GM21786 (cell line): ENCODE measurements at regions not wholly inside any gene's neighbourhood (a gene's known extent, or its start where the extent isn't known, plus 50 kb on each side); places are given as distances from the start of the nearest gene placed in this dataset.

Experiments used
- ATAC-seq: cut with Tn5 transposase; IDR thresholded peaks from one replicate; pipeline ENCODE4 v1.9.1; 2021; ENCODE audit not compliant: unreplicated experiment

- no peak for ATAC-seq
Observed at GRCh38 chr2:60106836-60107529, 446.5 kb downstream of the BCL11A start.

DNA sequence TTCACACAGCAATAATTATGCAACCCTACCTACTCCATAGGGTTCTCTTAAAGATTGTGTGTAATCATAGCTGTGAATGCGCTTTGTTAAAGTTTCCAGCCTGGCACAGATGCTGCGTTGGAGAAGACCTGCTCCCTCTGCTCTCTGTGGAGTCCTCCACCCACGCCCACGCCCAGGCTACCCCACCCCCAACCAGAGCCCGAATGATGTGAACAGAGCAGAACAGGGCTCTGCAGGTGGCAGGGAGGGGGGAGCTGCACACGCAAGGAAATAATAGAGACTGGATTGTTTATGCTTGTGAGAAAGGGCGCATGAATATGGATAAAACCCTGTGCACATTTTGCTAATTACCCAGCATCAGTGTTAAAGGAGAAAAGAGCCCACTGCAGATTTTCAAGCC lies 447.5 kb downstream of the BCL11A start:
- no peak for ATAC-seq

GRCh38 chr2:60104514-60105505 lies 448.6 kb downstream of the BCL11A start:
- no peak for ATAC-seq

- ATAC-seq: no peak
Observed at GRCh38 chr2:60100034-60100433, 453.4 kb downstream of the BCL11A start.

- ATAC-seq: no peak
Observed at GRCh38 chr2:60098996-60099395, 454.5 kb downstream of the BCL11A start.

DNA sequence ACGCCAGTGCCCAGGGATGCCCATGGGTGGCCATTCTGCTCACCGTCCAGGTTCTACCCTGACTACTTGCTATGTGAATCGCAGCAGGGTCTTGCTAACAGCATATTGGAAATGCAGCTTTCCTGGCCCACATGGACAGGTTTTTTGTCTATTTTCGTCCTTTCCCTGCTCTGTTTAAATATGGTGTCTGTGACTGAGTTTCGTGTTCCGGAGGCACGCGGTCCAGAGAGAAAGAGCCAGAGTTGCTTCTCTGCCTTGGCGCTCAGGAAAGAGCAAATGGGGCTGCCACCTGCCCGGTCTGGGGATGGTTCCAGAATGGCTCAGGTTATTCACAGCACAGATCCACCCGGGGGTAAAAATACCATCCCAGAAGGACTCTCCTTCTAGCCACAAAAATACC lies 456.2 kb downstream of the BCL11A start:
- ATAC-seq: no peak

- no peak for ATAC-seq
Observed at GRCh38 chr2:60096556-60096955, 456.9 kb downstream of the BCL11A start.

DNA sequence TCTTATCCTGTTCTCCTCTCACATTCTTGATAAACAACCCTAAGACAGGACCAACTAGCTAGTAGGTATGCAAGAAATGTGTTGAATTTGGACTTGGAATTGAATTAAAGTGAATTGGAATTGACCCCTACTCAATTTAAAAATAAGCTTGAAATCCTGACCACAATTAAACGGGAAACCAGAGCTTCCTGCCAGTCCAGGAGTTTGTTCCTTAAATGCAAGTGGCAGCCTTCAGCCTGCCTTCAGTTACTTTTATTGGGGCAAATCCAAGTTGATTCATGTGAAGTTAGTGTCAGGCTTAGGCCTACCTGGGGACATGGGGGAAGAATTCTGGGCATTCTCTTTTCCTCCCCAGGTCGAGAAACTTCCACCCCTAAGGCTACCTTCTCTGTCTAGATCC lies 457.6 kb downstream of the BCL11A start:
- no peak for ATAC-seq

GRCh38 chr2:60095202-60095815 lies 458.1 kb downstream of the BCL11A start:
- ATAC-seq: no peak

GRCh38 chr2:60094450-60094929 lies 459.0 kb downstream of the BCL11A start:
- no peak for ATAC-seq

- ATAC-seq: no peak
Observed at GRCh38 chr2:60092781-60093180, 460.7 kb downstream of the BCL11A start.

DNA sequence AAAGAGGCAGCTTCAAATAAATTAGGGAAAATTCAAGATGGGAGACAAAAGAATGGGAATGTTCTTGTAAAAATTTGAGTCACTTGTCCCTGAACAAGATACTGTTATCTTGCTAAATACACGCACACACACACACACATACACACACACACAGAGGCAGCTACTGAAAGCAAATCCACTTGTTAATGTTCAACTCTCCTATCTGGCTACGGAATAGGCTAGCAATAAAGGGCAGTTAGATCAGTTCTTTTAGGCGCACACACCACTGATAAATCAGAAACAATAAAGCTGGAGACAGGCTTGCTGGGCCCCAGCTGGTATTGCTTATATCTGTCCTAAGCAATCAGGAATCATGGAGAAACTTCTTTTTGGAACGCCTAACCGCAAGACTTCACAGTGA lies 461.6 kb downstream of the BCL11A start:
- ATAC-seq: no peak

- no peak for ATAC-seq
Observed at GRCh38 chr2:60091266-60091665, 462.2 kb downstream of the BCL11A start.

GRCh38 chr2:60079562-60079961 lies 473.9 kb downstream of the BCL11A start:
- no peak for ATAC-seq

GRCh38 chr2:60075048-60075447 lies 478.4 kb downstream of the BCL11A start:
- no peak for ATAC-seq

DNA sequence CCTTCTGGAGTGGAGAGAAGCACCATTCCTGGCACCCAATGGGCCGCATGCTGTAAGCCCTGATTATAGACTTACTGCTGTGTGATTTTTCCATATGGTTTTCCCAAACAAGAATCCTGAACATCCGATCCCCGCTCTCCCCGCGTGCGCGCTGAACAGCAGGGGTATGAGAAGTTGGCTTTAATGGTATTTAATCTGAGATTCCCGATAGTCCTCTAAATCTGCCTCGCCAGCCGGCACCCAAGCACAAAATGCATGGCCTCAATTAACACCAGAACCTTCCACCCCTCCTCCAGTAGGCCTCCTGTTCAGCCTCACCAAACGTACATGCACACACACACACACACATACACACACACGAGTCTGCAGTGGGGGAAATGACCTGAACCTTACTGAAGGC lies 480.3 kb downstream of the BCL11A start:
- ATAC-seq: no peak

- no peak for ATAC-seq
Observed at GRCh38 chr2:60072609-60073008, 480.8 kb downstream of the BCL11A start.

- ATAC-seq: no peak
Observed at GRCh38 chr2:60071490-60071831, 482.0 kb downstream of the BCL11A start.

DNA sequence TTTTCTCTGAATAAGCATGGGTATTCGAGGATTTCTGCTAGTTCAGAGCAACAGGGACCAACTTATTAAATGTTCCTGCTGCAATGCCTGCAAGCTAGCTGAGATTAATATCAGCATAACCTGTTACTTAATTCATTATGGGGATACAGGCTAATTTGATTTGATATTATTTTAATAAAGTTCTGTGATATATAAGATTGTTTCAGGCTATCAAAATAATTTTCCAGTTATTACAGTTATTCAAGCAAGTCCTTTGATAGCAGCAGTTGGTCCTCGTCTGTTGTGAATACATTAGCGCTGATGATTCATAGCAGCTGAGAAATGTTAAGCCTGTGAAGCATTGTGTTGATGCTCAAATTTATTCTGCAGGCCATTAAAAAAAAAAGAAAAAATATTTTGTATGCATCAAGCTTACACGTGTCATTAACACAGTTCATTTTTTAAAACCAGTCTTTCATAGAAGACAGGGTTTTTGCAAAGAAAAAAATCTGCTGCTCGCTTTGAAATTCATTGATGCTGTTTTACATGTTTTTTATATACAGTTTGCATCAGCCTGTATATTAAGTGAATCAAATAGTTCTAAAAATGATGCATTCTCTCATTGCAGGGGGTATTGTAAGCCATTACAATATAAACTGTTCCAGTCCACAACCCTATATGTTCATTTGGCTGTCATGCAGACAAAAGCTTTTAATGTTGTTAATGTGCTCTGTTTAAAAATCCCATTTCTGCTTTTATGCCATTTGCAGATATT lies 482.5 kb downstream of the BCL11A start:
- no peak for ATAC-seq

DNA sequence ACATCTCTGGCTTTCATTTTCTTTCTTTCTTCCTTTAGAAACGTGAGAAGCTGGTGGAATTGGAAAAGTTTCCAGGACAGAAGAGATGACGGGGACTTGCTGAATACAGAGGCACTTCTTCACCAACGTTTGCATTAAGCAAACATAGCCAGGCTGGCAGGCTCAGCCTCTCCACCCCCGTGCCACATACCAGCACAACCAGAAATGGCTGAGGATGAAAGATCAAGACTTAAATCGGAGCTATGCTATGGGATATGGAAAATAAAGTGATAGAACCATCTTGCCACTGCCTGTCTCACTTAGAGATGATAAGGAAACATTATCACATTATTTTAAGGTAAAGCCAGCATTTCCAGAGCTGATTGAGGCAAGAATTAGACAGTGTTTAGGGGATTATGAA lies 483.3 kb downstream of the BCL11A start:
- ATAC-seq: no peak

DNA sequence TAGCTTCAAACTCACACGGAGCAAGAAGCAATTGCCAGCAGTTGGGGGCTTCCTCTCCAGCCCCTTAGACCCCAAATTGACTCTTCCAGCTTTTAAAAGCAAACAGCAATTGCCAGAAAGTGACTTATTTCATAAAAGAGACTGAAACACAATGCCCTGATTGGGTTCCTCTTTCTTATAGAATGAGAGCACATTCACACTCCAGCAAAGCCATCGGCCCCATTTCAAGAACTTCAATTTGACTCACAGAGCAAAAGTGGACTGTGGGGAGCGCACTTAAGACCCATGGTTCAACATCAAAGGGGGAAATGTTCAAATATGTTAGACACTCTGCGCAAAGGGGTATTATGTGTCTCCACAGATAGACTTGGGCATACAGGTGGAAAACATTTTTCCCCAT lies 484.7 kb downstream of the BCL11A start:
- no peak for ATAC-seq
